HCEC 1CT (cell line): ENCODE measurements at regions not wholly inside any gene's neighbourhood (a gene's known extent, or its start where the extent isn't known, plus 50 kb on each side); places are given as distances from the start of the nearest gene placed in this dataset.
A peak's percentile ranks its signal among the peaks of the same experiment; 100 is the strongest.

ENCODE experiments used
- DNase-seq: peaks from one replicate; pipeline ENCODE4 v3.0.0-alpha.2; 2017

- no peak for DNase-seq
Measured at GRCh38 chr5:88144219-88145001, 124.2 kb downstream of the TMEM161B start.

- no peak for DNase-seq
Measured at GRCh38 chr5:88143693-88144218, 124.9 kb downstream of the TMEM161B start.

GRCh38 chr5:88142886-88143692 is 125.6 kb downstream of the TMEM161B start:
- peak; percentile 8 for DNase-seq

- DNase-seq = peak; percentile 3
Measured at GRCh38 chr5:88142636-88142885, 126.1 kb downstream of the TMEM161B start.

GRCh38 chr5:88140856-88141752 is 127.5 kb downstream of the TMEM161B start:
- DNase-seq = peak; percentile 95

GRCh38 chr5:88140396-88140855 is 128.2 kb downstream of the TMEM161B start:
- no peak for DNase-seq

GRCh38 chr5:88130211-88130815 is 138.3 kb downstream of the TMEM161B start:
- no peak for DNase-seq

GRCh38 chr5:88128813-88129212 is 139.8 kb downstream of the TMEM161B start:
- no peak for DNase-seq

- no peak for DNase-seq
Measured at GRCh38 chr5:88119535-88120125, 149.0 kb downstream of the TMEM161B start.

GRCh38 chr5:88118179-88118578 is 150.5 kb downstream of the TMEM161B start:
- DNase-seq = no peak

GRCh38 chr5:88117546-88117945 is 151.1 kb downstream of the TMEM161B start:
- DNase-seq = no peak

- no peak for DNase-seq
Measured at GRCh38 chr5:88116396-88116795, 152.2 kb downstream of the TMEM161B start.

- DNase-seq = no peak
Measured at GRCh38 chr5:88115211-88115610, 153.4 kb downstream of the TMEM161B start.

GRCh38 chr5:88113429-88113828 is 155.2 kb downstream of the TMEM161B start:
- no peak for DNase-seq

- no peak for DNase-seq
Measured at GRCh38 chr5:88109818-88110217, 158.8 kb downstream of the TMEM161B start.

- DNase-seq = no peak
Measured at GRCh38 chr5:88108490-88109279, 160.0 kb downstream of the TMEM161B start.

- DNase-seq = no peak
Measured at GRCh38 chr5:88094906-88095496, 173.6 kb downstream of the TMEM161B start.

- DNase-seq = no peak
Measured at GRCh38 chr5:88094403-88094802, 174.2 kb downstream of the TMEM161B start.

- DNase-seq = no peak
Measured at GRCh38 chr5:88093765-88094164, 174.9 kb downstream of the TMEM161B start.

- no peak for DNase-seq
Measured at GRCh38 chr5:88092958-88093605, 175.6 kb downstream of the TMEM161B start.
